ENCODE measurements at regions not wholly inside any gene's neighbourhood (a gene's known extent, or its start where the extent isn't known, plus 50 kb on each side); places are given as distances from the start of the nearest gene placed in this dataset.

GRCh38 chr2:146138820-146139219 is 1618.9 kb upstream of the ZEB2 start:
- Histone ChIP-seq H3K79me2 (no peaks in the 10 kb centered on the region), H3K27ac (no peak overlapping the region), H3K4me1 (no peaks in the 10 kb centered on the region), H3K4me3 (ENCODE audit: low read depth, low read length) (no peak overlapping the region), H3K4me2 (ENCODE audit: low read length) (no peak overlapping the region), H2AFZ (no peak overlapping the region), H3K9me3 (ENCODE audit: control insufficient read depth, low read length) (no peaks in the 10 kb centered on the region), H3K27me3 (ENCODE audit: control insufficient read depth, insufficient read depth, low read length) (no peaks in the 10 kb centered on the region), H3K36me3 (ENCODE audit: control insufficient read depth, insufficient read depth, low read length) (no peaks in the 10 kb centered on the region), H3K9ac (no peak overlapping the region)
- TF ChIP-seq CTCF (IDR thresholded peaks at IDR 0.05): no peak

GRCh38 chr2:146135245-146135644 is 1615.3 kb upstream of the ZEB2 start:
- no peaks in the 10 kb centered on the region for H3K27me3 ChIP-seq (ENCODE audit: control insufficient read depth, insufficient read depth, low read length)
- no peaks in the 10 kb centered on the region for H3K79me2 ChIP-seq
- H3K4me2 ChIP-seq (ENCODE audit: low read length): no peak overlapping the region
- no peaks in the 10 kb centered on the region for H3K36me3 ChIP-seq (ENCODE audit: control insufficient read depth, insufficient read depth, low read length)
- no peak overlapping the region for H3K27ac ChIP-seq
- TF ChIP-seq CTCF (IDR thresholded peaks at IDR 0.05): no peak
- no peaks in the 10 kb centered on the region for H3K4me1 ChIP-seq
- H3K9me3 ChIP-seq (ENCODE audit: control insufficient read depth, low read length): no peaks in the 10 kb centered on the region
- H3K9ac ChIP-seq: no peak overlapping the region
- H3K4me3 ChIP-seq (ENCODE audit: low read depth, low read length): no peak overlapping the region
- H2AFZ ChIP-seq: no peak overlapping the region

- H3K4me1 ChIP-seq: no peaks in the 10 kb centered on the region
- H3K9ac ChIP-seq: no peak overlapping the region
- no peak for TF ChIP-seq CTCF (IDR thresholded peaks at IDR 0.05)
- no peaks in the 10 kb centered on the region for H3K27me3 ChIP-seq (ENCODE audit: control insufficient read depth, insufficient read depth, low read length)
- H3K9me3 ChIP-seq (ENCODE audit: control insufficient read depth, low read length): no peaks in the 10 kb centered on the region
- no peak overlapping the region for H2AFZ ChIP-seq
- H3K27ac ChIP-seq: no peak overlapping the region
- H3K79me2 ChIP-seq: no peaks in the 10 kb centered on the region
- no peak overlapping the region for H3K4me2 ChIP-seq (ENCODE audit: low read length)
- no peak overlapping the region for H3K4me3 ChIP-seq (ENCODE audit: low read depth, low read length)
- H3K36me3 ChIP-seq (ENCODE audit: control insufficient read depth, insufficient read depth, low read length): no peaks in the 10 kb centered on the region
These were observed 1611.9 kb upstream of the ZEB2 start for GRCh38 chr2:146131785-146132184.

GRCh38 chr2:146131048-146131447 is 1611.1 kb upstream of the ZEB2 start:
- no peaks in the 10 kb centered on the region for H3K4me1 ChIP-seq
- H3K27me3 ChIP-seq (ENCODE audit: control insufficient read depth, insufficient read depth, low read length): no peaks in the 10 kb centered on the region
- no peak overlapping the region for H3K4me3 ChIP-seq (ENCODE audit: low read depth, low read length)
- no peak for TF ChIP-seq CTCF (IDR thresholded peaks at IDR 0.05)
- no peaks in the 10 kb centered on the region for H3K9me3 ChIP-seq (ENCODE audit: control insufficient read depth, low read length)
- no peaks in the 10 kb centered on the region for H3K36me3 ChIP-seq (ENCODE audit: control insufficient read depth, insufficient read depth, low read length)
- no peak overlapping the region for H3K27ac ChIP-seq
- no peak overlapping the region for H3K4me2 ChIP-seq (ENCODE audit: low read length)
- no peaks in the 10 kb centered on the region for H3K79me2 ChIP-seq
- no peak overlapping the region for H3K9ac ChIP-seq
- H2AFZ ChIP-seq: no peak overlapping the region

GRCh38 chr2:146130290-146130689 is 1610.4 kb upstream of the ZEB2 start:
- Histone ChIP-seq H3K4me3 (ENCODE audit: low read depth, low read length) (no peak overlapping the region), H3K36me3 (ENCODE audit: control insufficient read depth, insufficient read depth, low read length) (no peaks in the 10 kb centered on the region), H3K79me2 (no peaks in the 10 kb centered on the region), H3K27ac (no peak overlapping the region), H3K27me3 (ENCODE audit: control insufficient read depth, insufficient read depth, low read length) (no peaks in the 10 kb centered on the region), H3K9me3 (ENCODE audit: control insufficient read depth, low read length) (no peaks in the 10 kb centered on the region), H2AFZ (no peak overlapping the region), H3K4me1 (no peaks in the 10 kb centered on the region), H3K9ac (no peak overlapping the region), H3K4me2 (ENCODE audit: low read length) (no peak overlapping the region)
- TF ChIP-seq CTCF (IDR thresholded peaks at IDR 0.05): no peak

Measured in parathyroid adenoma (tissue), 2 donors.